Loucy (cell line): ENCODE measurements at regions not wholly inside any gene's neighbourhood (a gene's known extent, or its start where the extent isn't known, plus 50 kb on each side); places are given as distances from the start of the nearest gene placed in this dataset.

Experiments used
- H2AFZ ChIP-seq: fragments of 200-600 bp; sonication (generic); 2 replicates; pipeline ENCODE4 v1.6.0; 2016; ENCODE audit warnings: antibody characterized with exemption, mild to moderate bottlenecking, low read length, moderate library complexity
- H3F3A ChIP-seq: fragments of 200-600 bp; 2 replicates; pipeline ENCODE4 v1.6.0; 2016; ENCODE audit warnings: antibody characterized with exemption, low read depth, mild to moderate bottlenecking
- H3K27me3 ChIP-seq: fragments of 200-600 bp; sonication (generic); 2 replicates; pipeline ENCODE4 v1.6.1; 2014; ENCODE audit warnings: low read length, mild to moderate bottlenecking; ENCODE audit not compliant: insufficient read depth, poor library complexity, severe bottlenecking
- H3K36me3 ChIP-seq: fragments of 200-600 bp; sonication (generic); 2 replicates; pipeline ENCODE4 v1.6.1; 2016; ENCODE audit warnings: low read length; ENCODE audit not compliant: insufficient read depth
- H3K4me1 ChIP-seq: fragments of 200-600 bp; sonication (generic); 2 replicates; pipeline ENCODE4 v1.5.1; 2014; ENCODE audit warnings: low read length, mild to moderate bottlenecking; ENCODE audit not compliant: insufficient read depth, poor library complexity, severe bottlenecking
- H3K4me2 ChIP-seq: fragments of 200-600 bp; sonication (generic); 2 replicates; pipeline ENCODE4 v1.6.0; 2014; ENCODE audit warnings: antibody characterized with exemption, low read length, low read depth, mild to moderate bottlenecking; ENCODE audit not compliant: poor library complexity, severe bottlenecking
- H3K4me3 ChIP-seq: fragments of 200-600 bp; sonication (generic); 2 replicates; pipeline ENCODE4 v1.5.1; 2014; ENCODE audit warnings: low read length, mild to moderate bottlenecking, mixed read lengths; ENCODE audit not compliant: poor library complexity, severe bottlenecking
- H3K79me2 ChIP-seq: fragments of 200-600 bp; sonication (generic); 2 replicates; pipeline ENCODE4 v1.6.1; 2014; ENCODE audit warnings: low read length; ENCODE audit not compliant: insufficient read depth
- H3K9ac ChIP-seq: fragments of 200-600 bp; sonication (generic); 2 replicates; pipeline ENCODE4 v1.6.0; 2014; ENCODE audit warnings: mild to moderate bottlenecking, low read depth, low read length, moderate library complexity; ENCODE audit not compliant: poor library complexity, severe bottlenecking
- H3K9me2 ChIP-seq: fragments of 200-600 bp; sonication (generic); replicated peaks from 2 replicates; pipeline ENCODE4 v1.6.1; 2016; ENCODE audit warnings: low read depth, low read length, mixed read lengths
- H3K9me3 ChIP-seq: fragments of 200-600 bp; sonication (generic); 2 replicates; pipeline ENCODE4 v1.6.1; 2014; ENCODE audit warnings: mild to moderate bottlenecking, antibody characterized with exemption, low read length, low read depth; ENCODE audit not compliant: insufficient read depth
- H4K20me1 ChIP-seq: fragments of 200-600 bp; sonication (generic); 2 replicates; pipeline ENCODE4 v1.6.0; 2014; ENCODE audit warnings: antibody characterized with exemption, low read length, mild to moderate bottlenecking; ENCODE audit not compliant: insufficient read depth, poor library complexity, severe bottlenecking
- EZH2phosphoT487 ChIP-seq: fragments of 200-600 bp; IDR thresholded peaks from 2 replicates; pipeline ENCODE4 v1.6.1; 2018; ENCODE audit warnings: antibody characterized with exemption, mild to moderate bottlenecking, moderate library complexity, borderline replicate concordance
- TF ChIP-seq, protein P1 (sequence below): fragments of 200-600 bp; sonication (generic); conservative IDR thresholded peaks from 2 replicates; pipeline ENCODE4 v1.5.1; 2014; ENCODE audit warnings: mild to moderate bottlenecking, antibody characterized with exemption, low read length

DNA sequence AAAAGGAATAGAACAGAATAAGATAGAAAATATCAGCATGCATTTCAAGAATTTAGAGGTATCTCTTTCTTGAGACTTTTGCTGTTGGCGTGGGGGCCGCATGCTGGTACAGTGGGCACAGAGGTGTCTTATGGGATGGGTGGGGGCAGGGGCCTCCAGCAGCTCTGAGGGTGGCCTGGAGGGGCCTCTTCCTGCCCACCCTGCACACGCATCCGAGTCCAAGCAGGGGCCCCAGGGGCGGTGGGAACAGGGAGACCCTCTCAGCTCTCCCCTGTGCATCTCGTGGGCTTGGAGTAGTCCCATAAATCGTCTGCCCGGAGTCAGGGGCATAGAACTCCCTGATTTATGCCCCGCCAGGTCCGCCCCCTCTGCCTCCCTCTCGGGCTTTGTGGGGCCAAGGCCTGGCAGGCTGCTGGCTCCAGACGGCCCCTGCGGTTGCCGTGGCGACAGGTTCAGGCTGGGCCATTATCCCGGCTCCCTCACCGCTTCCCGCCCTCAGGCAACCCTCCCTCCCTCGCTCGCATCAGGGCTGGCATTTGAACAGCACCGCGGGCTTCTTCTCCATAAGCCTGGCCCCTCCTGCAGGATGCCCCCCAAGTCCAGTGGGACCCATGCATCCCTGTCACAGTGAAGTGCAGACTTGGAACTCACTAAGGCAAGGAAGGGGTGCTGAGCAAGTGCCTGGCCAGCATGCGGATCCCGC, 133.2 kb upstream of the ZBTB40 start:
- H4K20me1 ChIP-seq: no peaks in the 10 kb centered on the region
- H3K27me3 ChIP-seq: no peaks in the 10 kb centered on the region
- H3K36me3 ChIP-seq: no peaks in the 10 kb centered on the region
- H3K9ac ChIP-seq: no peak overlapping the region
- H3K9me2 ChIP-seq: no peaks in the 10 kb centered on the region
- H3K4me3 ChIP-seq: no peak overlapping the region
- no peaks in the 10 kb centered on the region for H3K4me1 ChIP-seq
- no peak overlapping the region for H3K4me2 ChIP-seq
- H2AFZ ChIP-seq: no peak overlapping the region
- H3F3A ChIP-seq: no peaks in the 10 kb centered on the region
- H3K79me2 ChIP-seq: no peaks in the 10 kb centered on the region
- no peak for TF ChIP-seq EZH2phosphoT487
- TF ChIP-seq, protein P1, sequence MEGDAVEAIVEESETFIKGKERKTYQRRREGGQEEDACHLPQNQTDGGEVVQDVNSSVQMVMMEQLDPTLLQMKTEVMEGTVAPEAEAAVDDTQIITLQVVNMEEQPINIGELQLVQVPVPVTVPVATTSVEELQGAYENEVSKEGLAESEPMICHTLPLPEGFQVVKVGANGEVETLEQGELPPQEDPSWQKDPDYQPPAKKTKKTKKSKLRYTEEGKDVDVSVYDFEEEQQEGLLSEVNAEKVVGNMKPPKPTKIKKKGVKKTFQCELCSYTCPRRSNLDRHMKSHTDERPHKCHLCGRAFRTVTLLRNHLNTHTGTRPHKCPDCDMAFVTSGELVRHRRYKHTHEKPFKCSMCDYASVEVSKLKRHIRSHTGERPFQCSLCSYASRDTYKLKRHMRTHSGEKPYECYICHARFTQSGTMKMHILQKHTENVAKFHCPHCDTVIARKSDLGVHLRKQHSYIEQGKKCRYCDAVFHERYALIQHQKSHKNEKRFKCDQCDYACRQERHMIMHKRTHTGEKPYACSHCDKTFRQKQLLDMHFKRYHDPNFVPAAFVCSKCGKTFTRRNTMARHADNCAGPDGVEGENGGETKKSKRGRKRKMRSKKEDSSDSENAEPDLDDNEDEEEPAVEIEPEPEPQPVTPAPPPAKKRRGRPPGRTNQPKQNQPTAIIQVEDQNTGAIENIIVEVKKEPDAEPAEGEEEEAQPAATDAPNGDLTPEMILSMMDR: no peak
- no peaks in the 10 kb centered on the region for H3K9me3 ChIP-seq

DNA sequence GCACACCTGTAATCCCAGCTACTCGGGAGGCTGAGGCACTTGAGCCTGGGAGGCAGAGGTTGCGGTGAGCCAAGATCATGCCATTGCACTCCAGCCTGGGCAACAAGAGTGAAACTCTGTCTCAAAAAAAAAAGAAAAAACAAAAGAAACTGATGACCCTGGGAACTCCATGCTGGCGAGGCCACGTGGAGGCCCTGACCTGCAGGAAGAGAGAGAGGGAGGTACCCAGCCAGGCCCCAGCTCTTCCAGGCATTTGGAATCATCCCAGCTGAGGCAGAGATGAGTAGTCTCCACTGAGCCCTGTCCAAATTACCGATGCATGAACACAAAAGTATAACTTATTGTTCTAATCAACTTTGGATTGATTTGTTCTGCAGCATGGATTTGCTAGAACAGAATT, 132.0 kb upstream of the ZBTB40 start:
- Histone ChIP-seq H3K4me1 (no peaks in the 10 kb centered on the region), H3K36me3 (no peaks in the 10 kb centered on the region), H3K27me3 (no peaks in the 10 kb centered on the region), H3K9me2 (no peaks in the 10 kb centered on the region), H3F3A (no peaks in the 10 kb centered on the region), H3K4me3 (no peak overlapping the region), H2AFZ (no peak overlapping the region), H3K79me2 (no peaks in the 10 kb centered on the region), H3K9me3 (no peaks in the 10 kb centered on the region), H4K20me1 (no peaks in the 10 kb centered on the region), H3K9ac (no peak overlapping the region), H3K4me2 (no peak overlapping the region)
- TF ChIP-seq EZH2phosphoT487: no peak
- TF ChIP-seq, protein P1: no peak

DNA sequence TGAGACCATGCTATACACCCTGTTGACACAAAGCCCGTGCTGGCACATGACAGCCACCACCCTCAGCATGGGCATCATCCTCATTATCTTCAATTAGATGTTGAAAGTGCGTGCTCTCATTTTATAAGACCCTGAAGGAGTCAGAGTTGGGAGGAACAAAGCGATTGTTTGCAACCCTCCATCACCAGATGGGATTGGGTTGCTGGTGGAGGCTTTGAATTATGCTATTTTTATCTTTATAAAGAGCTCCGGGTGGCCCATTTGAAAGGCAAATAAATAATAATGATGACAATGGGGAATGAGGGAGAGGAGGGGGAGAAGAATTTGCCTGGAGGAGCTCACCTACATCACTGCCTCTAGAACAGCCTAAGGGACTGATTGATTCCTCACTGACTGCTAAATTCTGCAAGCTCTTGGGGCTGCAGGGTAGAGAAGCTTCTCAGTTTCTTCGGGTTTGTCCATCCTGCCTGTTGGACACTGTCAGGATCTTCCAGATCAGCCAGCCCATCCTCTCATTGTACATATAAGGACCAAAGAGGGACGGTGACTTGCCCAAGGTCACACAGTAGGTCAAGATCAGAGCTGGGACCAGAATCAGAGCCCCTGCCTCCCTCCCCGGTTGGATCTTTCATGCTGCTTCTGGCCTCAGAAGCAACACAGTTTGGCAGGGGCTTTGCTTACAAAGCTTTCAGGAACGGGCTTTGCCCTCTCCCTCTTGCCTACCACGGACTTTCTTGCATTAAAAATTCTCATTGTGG, 130.9 kb upstream of the ZBTB40 start:
- H3K27me3 ChIP-seq: no peaks in the 10 kb centered on the region
- H3K36me3 ChIP-seq: no peaks in the 10 kb centered on the region
- no peaks in the 10 kb centered on the region for H3K9me2 ChIP-seq
- H3K4me1 ChIP-seq: no peaks in the 10 kb centered on the region
- H3F3A ChIP-seq: no peaks in the 10 kb centered on the region
- no peaks in the 10 kb centered on the region for H4K20me1 ChIP-seq
- no peaks in the 10 kb centered on the region for H3K9me3 ChIP-seq
- no peak overlapping the region for H3K4me3 ChIP-seq
- H2AFZ ChIP-seq: no peak overlapping the region
- no peaks in the 10 kb centered on the region for H3K79me2 ChIP-seq
- TF ChIP-seq, protein P1: no peak
- no peak for TF ChIP-seq EZH2phosphoT487
- H3K4me2 ChIP-seq: no peak overlapping the region
- no peak overlapping the region for H3K9ac ChIP-seq
